COLO668 (cell line): ENCODE measurements at regions not wholly inside any gene's neighbourhood (a gene's known extent, or its start where the extent isn't known, plus 50 kb on each side); places are given as distances from the start of the nearest gene placed in this dataset.

Experiments used
- DNase-seq: peaks from one replicate; lab custom pipeline; 2025; ENCODE audit not compliant: unreplicated experiment; lab: John Stamatoyannopoulos, UW

GRCh38 chr6:148027201-148027600, 315.4 kb upstream of the SASH1 start:
- peak; percentile 15 for DNase-seq

GRCh38 chr6:148035806-148036390, 306.7 kb upstream of the SASH1 start:
- DNase-seq: no peak

DNA sequence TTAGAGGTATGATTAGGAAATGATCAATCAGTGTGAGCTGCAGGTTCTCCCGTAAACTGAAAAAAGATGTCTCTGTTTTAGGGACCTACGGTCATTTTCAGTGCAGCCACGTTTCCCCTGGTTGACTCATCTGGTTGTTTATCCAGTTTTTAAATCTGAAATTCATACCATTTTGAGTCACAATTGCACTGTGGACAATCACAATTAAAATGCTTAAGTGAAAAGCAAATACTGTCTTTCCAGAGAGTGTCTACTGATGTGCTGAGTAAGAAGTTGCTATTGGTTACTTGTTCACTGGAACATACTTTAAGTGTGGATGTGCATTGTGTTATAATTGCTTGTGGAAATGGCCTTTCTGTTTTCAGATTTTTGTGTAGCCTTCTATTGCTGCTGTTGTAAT, 305.1 kb upstream of the SASH1 start:
- DNase-seq: no peak

DNA sequence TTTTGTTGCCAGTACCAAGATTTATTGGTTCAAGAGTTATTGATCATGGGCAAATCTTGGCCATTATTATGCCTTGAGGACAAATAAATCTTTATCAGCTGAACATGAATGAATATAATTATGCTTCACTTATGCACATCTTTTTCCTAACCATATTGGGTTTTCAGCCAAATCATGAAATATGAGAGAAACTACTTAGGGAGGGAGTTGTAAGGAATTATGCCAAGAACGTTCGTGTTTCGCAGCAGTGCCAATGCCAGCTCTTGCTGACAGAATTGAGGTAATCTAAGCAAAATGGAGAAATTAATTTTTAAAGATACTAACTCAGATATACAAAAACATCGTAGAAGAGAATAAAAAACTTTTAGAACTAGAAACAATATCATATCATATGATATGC, 301.1 kb upstream of the SASH1 start:
- DNase-seq: no peak

- DNase-seq: no peak
These were observed 300.1 kb upstream of the SASH1 start for GRCh38 chr6:148042536-148042935.

DNA sequence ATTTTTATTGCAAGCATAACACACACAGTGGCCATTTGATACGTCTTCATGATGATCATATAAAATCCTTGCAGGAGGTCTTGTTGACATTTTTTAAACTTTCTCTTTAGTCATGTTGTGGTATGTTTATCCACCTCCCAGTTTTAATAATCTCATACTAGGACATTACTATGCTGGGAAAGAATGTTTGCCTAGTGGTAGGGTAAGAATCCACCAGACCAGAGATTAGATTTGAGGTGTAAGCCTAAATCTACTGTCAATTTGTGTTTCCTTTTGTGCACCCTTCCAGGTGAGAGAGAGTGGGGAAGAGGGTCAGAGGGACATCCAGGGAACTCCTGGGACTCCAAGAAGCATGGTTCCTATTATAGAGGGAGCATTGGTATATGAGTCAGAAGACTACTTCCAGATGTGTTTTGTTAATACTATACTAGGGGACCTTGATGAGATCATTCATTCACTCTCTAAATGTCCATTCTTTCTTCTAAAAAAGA, 298.3 kb upstream of the SASH1 start:
- DNase-seq: no peak

GRCh38 chr6:148044921-148045320, 297.7 kb upstream of the SASH1 start:
- no peak for DNase-seq

GRCh38 chr6:148053209-148053608, 289.4 kb upstream of the SASH1 start:
- no peak for DNase-seq

GRCh38 chr6:148053796-148054195, 288.8 kb upstream of the SASH1 start:
- DNase-seq: no peak

DNA sequence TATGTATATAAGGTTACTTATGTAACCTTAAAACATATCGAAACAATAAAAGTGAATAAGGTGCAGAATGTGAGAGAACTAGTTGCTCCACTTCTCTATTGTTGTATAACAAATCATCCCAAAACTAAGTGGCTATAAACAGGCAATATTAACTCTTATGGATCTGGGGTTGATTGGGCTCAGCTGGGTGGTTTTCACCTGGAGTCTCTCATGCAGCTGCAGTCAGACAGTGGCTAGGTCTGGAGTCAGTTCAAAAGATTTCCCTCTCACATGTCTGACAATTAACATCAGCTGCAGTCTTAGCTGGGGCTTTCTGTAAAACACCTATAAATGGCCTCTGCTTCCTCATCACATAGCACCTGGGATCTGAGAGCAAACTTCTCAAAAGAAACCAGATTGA, 288.4 kb upstream of the SASH1 start:
- DNase-seq: no peak

- DNase-seq: no peak
These were observed 287.2 kb upstream of the SASH1 start for GRCh38 chr6:148055419-148055818.

DNA sequence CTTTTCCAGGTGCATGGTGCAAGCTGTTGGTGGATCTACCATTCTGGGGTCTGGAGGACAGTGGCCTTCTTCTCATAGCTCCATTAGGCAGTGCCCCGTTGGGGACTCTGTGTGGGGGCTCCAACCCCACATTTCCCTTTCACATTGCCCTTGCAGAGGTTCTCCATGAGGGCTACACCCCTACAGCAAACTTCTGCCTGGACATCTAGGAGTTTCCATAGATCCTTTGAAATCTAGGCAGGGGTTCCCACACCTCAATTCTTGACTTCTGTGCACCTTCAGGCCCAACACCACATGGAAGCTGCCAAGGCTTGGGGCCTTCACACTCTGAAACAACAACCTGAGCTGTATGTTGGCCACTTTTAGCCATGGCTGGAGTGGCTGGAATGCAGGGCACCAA, 282.8 kb upstream of the SASH1 start:
- no peak for DNase-seq

DNA sequence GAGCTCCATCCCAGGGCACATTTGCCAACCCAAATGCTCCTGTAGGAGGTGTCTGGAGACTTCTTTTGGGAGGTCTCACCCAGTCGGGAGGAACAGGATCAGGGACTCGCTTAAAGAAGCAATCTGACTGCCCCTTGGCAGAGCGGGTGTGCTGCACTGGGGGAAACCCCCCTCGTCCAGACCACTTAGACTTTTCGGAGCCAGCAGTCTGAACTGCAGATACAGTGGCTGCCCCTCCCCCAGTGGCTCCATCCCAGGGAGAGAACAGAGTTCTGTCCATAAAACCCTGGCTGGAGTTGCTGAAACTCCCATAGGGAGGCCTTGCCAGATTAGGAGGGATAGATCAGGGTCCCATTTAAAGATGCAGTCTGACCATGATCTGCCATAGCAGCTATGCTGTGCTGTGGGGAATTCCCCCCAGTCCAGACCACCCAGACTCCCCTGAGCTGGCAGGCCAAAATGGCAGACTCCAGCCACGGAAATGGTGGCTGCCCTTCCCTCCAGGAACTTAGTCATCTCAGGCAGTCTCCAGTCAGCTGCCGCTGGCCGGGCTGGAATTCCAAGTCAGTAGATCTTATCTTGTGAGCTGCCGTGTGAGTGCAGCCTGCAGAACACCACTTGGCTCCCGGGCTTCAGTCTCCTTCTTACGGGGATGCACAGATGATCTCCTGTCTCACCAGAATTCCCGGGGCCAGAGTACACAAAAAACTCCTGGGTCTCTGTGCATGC, 278.1 kb upstream of the SASH1 start:
- DNase-seq: no peak

DNA sequence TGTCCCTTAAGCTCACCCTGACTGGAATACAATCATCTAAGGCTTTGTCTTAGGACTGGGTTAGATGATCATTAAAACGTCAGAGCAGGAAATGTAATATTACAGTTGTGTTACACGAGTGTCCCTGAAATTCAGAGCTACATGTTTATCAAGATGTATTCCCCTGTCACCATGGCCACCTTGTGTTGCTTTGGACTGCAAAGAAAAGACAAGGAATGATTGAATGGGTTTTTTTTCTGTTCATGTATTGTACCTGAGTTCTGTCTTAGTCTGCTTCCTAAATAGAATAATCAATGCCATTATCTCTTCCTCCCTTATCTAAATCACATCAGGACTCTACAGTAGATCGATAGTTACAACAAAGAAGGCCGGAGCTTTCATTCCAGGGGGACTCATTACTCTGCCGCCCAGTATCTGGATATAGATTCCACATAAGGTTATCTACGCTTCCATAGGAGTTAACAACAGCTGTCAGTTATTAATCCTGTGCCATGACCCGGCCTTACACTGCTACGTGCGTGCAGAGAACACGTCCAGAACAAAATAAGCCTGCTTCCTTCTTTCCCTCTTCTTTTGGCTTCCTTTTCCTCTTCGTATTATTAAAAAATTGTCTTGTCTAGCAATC, 274.1 kb upstream of the SASH1 start:
- no peak for DNase-seq

DNA sequence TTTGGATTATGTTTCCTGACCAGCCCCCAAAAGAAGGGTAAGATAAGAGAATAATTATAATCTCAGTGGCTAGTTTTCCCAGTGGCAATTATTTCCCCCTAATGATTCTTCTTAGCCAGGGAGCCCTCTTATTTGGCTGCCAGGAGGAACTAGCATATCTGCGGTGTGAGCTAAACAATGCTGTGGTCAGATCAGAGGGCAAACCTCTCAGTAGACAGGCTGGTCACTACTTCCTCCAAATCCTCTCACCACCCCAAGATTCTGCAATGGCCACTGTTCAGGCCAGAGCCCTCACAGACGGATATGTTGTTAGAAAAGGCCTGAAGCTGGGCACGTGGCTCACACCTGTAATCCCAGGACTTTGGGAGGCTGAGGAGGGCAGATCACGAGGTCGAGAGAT, 273.4 kb upstream of the SASH1 start:
- DNase-seq: no peak

GRCh38 chr6:148074291-148074690, 268.3 kb upstream of the SASH1 start:
- DNase-seq: no peak

DNA sequence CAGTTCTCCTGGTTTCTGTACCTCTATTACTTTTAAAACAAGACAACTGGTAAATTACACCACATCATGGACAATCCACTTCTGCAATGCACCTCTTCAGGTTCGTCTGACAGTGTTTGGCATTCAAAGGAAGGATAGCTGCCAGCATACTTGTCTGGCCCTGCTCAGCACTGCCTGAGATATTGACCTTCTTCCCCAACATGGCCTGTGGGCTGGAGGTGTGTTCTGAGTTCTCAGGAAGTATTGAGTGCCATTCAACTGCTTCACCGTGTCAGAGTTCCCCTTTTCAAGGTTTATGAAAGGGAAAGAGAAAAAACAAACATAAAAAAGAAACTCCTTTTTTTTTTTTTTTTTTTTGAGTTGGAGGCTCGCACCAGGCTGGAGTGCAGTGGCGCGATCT, 267.9 kb upstream of the SASH1 start:
- no peak for DNase-seq

DNA sequence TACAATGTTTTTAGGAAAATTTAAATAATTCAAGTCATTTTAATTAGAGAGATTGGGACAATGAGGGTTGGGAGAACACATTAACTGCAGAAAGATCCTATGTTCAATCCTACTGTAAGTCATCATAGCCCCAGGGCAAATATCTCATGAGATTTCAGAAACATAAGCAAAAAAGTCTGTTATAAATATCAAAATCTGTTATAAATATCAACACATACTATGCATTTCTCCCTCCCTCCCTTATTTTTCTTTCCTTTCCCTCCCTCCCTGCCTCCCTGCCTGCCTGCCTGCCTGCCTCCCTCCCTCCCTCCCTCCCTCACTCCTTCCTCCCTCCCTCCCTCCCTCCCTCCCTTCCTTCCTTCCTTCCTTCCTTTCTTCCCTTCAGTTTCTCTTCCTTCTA, 267.3 kb upstream of the SASH1 start:
- no peak for DNase-seq

- no peak for DNase-seq
These were observed 266.6 kb upstream of the SASH1 start for GRCh38 chr6:148076051-148076450.

GRCh38 chr6:148080315-148080714, 262.3 kb upstream of the SASH1 start:
- no peak for DNase-seq

GRCh38 chr6:148081076-148081475, 261.6 kb upstream of the SASH1 start:
- no peak for DNase-seq

DNA sequence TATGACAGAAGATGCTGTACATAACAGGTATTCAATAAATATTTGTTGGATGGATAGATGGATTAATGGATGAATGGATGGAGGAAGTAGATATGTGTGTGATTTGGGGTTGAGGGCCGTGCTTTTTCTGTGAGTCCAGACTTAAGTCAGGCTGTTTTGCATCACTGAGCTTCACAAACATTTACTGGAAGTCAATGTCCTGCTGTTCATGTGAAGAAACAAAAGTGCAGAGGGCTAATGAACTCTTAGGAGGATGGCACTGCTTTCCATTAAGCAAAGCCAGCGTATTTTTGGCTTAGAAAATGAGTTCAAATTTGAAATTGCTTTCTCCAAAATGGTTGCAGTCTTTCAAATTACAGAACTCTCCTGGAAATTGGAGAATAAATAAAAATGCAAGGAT, 260.6 kb upstream of the SASH1 start:
- no peak for DNase-seq
